ENCODE measurements at regions not wholly inside any gene's neighbourhood (a gene's known extent, or its start where the extent isn't known, plus 50 kb on each side); places are given as distances from the start of the nearest gene placed in this dataset.
A peak's percentile ranks its signal among the peaks of the same experiment; 100 is the strongest.

- H3K4me1 Mint-ChIP-seq, result peaks cover 0 to 5% (median 0%) of the 10 kb centered on the region in 4 donors
Measured at GRCh38 chr6:14422061-14422460, 304.5 kb downstream of the CD83 start.

GRCh38 chr6:14422917-14423316 lies 305.3 kb downstream of the CD83 start:
- peaks cover 0 to 4% (median 0%) of the 10 kb centered on the region in 5 donors for H3K27me3 Mint-ChIP-seq
- no peak overlapping the region for H3K4me3 Mint-ChIP-seq
- POLR2A ChIA-PET, result no interaction called here
- H3K27ac Mint-ChIP-seq, result no peak overlapping the region
- ATAC-seq, result no peak
- peaks cover 0 to 7% (median 0%) of the 10 kb centered on the region in 4 donors for H3K4me1 Mint-ChIP-seq
- DNase-seq, result no peak
- H3K9me3 Mint-ChIP-seq, result peaks cover 0 to 3% (median 0%) of the 10 kb centered on the region in 9 donors
- peaks cover 0 to 3% (median 0%) of the 10 kb centered on the region in 3 donors for H3K36me3 Mint-ChIP-seq

More at GRCh38 chr6:14422061-14422460, 304.5 kb downstream of the CD83 start:
- Mint-ChIP-seq H3K4me3 (no peak overlapping the region), H3K9me3 (peaks cover 0 to 4% (median 0%) of the 10 kb centered on the region in 9 donors), H3K27ac (no peak overlapping the region), H3K27me3 (peaks cover 0 to 4% (median 0%) of the 10 kb centered on the region in 5 donors), H3K36me3 (peaks cover 0 to 3% (median 0%) of the 10 kb centered on the region in 3 donors)
- POLR2A ChIA-PET, result no interaction called here
- ATAC-seq (no peak), DNase-seq (no peak)

- ATAC-seq (no peak), DNase-seq (no peak)
- no peak overlapping the region for H3K27ac Mint-ChIP-seq
- peaks cover 0 to 11% (median 0%) of the 10 kb centered on the region in 4 donors for H3K4me1 Mint-ChIP-seq
- POLR2A ChIA-PET, result no interaction called here
- H3K36me3 Mint-ChIP-seq, result peaks cover 0 to 3% (median 0%) of the 10 kb centered on the region in 3 donors
- H3K4me3 Mint-ChIP-seq, result no peak overlapping the region
- H3K27me3 Mint-ChIP-seq, result peaks cover 0 to 4% (median 0%) of the 10 kb centered on the region in 5 donors
- no peaks in the 10 kb centered on the region for H3K9me3 Mint-ChIP-seq
Measured at GRCh38 chr6:14423330-14423729, 305.8 kb downstream of the CD83 start.

- Mint-ChIP-seq H3K4me1 (peaks cover 0 to 11% (median 0%) of the 10 kb centered on the region in 4 donors), H3K36me3 (peaks cover 0 to 3% (median 0%) of the 10 kb centered on the region in 3 donors), H3K27me3 (peaks cover 0 to 4% (median 0%) of the 10 kb centered on the region in 5 donors), H3K4me3 (no peak overlapping the region), H3K9me3 (no peaks in the 10 kb centered on the region), H3K27ac (no peak overlapping the region)
- DNase-seq, result no peak
- POLR2A ChIA-PET, result no interaction called here
- no peak for ATAC-seq
Measured at GRCh38 chr6:14423955-14424354, 306.4 kb downstream of the CD83 start.

- Mint-ChIP-seq H3K36me3 (peaks cover 0 to 3% (median 0%) of the 10 kb centered on the region in 3 donors), H3K4me1 (peaks cover 0 to 11% (median 0%) of the 10 kb centered on the region in 4 donors), H3K27ac (no peak overlapping the region), H3K4me3 (no peak overlapping the region), H3K9me3 (no peaks in the 10 kb centered on the region), H3K27me3 (peaks cover 0 to 4% (median 0%) of the 10 kb centered on the region in 5 donors)
- ATAC-seq, result no peak
- POLR2A ChIA-PET, result interaction anchor here (0.7 kb wide), 1 partner anchor 91 kb away, joined by 3 read pairs; no protein-coding TSS in a partner anchor
- DNase-seq, result no peak
Measured at GRCh38 chr6:14425805-14426204, 308.2 kb downstream of the CD83 start.

GRCh38 chr6:14426281-14426680 lies 308.7 kb downstream of the CD83 start:
- Mint-ChIP-seq H3K9me3 (no peaks in the 10 kb centered on the region), H3K4me1 (peaks cover 0 to 11% (median 0%) of the 10 kb centered on the region in 4 donors), H3K27me3 (peaks cover 0 to 4% (median 0%) of the 10 kb centered on the region in 5 donors), H3K36me3 (peaks cover 0 to 3% (median 0%) of the 10 kb centered on the region in 3 donors), H3K27ac (no peak overlapping the region), H3K4me3 (no peak overlapping the region)
- ATAC-seq (no peak), DNase-seq (no peak)
- POLR2A ChIA-PET, result interaction anchor here (0.7 kb wide), 1 partner anchor 91 kb away, joined by 3 read pairs; no protein-coding TSS in a partner anchor

GRCh38 chr6:14428269-14428668 lies 310.7 kb downstream of the CD83 start:
- Mint-ChIP-seq H3K36me3 (no peaks in the 10 kb centered on the region), H3K4me3 (no peak overlapping the region), H3K4me1 (peaks cover 0 to 6% (median 0%) of the 10 kb centered on the region in 4 donors), H3K9me3 (no peaks in the 10 kb centered on the region), H3K27me3 (no peaks in the 10 kb centered on the region), H3K27ac (no peak overlapping the region)
- ATAC-seq (no peak), DNase-seq (no peak)
- POLR2A ChIA-PET, result no interaction called here

- ATAC-seq (no peak), DNase-seq (no peak)
- Mint-ChIP-seq H3K27me3 (no peaks in the 10 kb centered on the region), H3K9me3 (no peaks in the 10 kb centered on the region), H3K4me3 (no peak overlapping the region), H3K4me1 (peaks cover 0 to 6% (median 0%) of the 10 kb centered on the region in 4 donors), H3K36me3 (no peaks in the 10 kb centered on the region), H3K27ac (no peak overlapping the region)
- POLR2A ChIA-PET, result no interaction called here
Measured at GRCh38 chr6:14429396-14429795, 311.8 kb downstream of the CD83 start.

- Mint-ChIP-seq H3K4me1 (peaks cover 0 to 6% (median 0%) of the 10 kb centered on the region in 4 donors), H3K27me3 (no peaks in the 10 kb centered on the region), H3K9me3 (no peaks in the 10 kb centered on the region), H3K27ac (no peak overlapping the region), H3K36me3 (no peaks in the 10 kb centered on the region), H3K4me3 (no peak overlapping the region)
- POLR2A ChIA-PET, result no interaction called here
- DNase-seq (no peak), ATAC-seq (no peak)
Measured at GRCh38 chr6:14430218-14430617, 312.6 kb downstream of the CD83 start.

GRCh38 chr6:14431385-14432330 lies 314.1 kb downstream of the CD83 start:
- POLR2A ChIA-PET, result no interaction called here
- H3K4me3 Mint-ChIP-seq, result no peak overlapping the region

GRCh38 chr6:14434916-14435690 lies 317.5 kb downstream of the CD83 start:
- no peak for ATAC-seq
- no peaks in the 10 kb centered on the region for H3K36me3 Mint-ChIP-seq
- no peak for DNase-seq
- H3K4me3 Mint-ChIP-seq, result peak overlapping the region in 1 of 10 donors; percentile 13
- H3K27ac Mint-ChIP-seq, result no peak overlapping the region
- no peaks in the 10 kb centered on the region for H3K9me3 Mint-ChIP-seq
- POLR2A ChIA-PET, result no interaction called here
- no peaks in the 10 kb centered on the region for H3K4me1 Mint-ChIP-seq
- no peaks in the 10 kb centered on the region for H3K27me3 Mint-ChIP-seq

More at GRCh38 chr6:14431385-14432330, 314.1 kb downstream of the CD83 start:
- H3K27ac Mint-ChIP-seq, result no peak overlapping the region
- peaks cover 0 to 6% (median 0%) of the 10 kb centered on the region in 4 donors for H3K4me1 Mint-ChIP-seq
- DNase-seq (no peak), ATAC-seq (no peak)
- H3K27me3 Mint-ChIP-seq, result no peaks in the 10 kb centered on the region
- H3K36me3 Mint-ChIP-seq, result no peaks in the 10 kb centered on the region
- H3K9me3 Mint-ChIP-seq, result no peaks in the 10 kb centered on the region

GRCh38 chr6:14436592-14437132 lies 319.1 kb downstream of the CD83 start:
- Mint-ChIP-seq H3K27me3 (no peaks in the 10 kb centered on the region), H3K4me1 (no peaks in the 10 kb centered on the region), H3K9me3 (no peaks in the 10 kb centered on the region), H3K4me3 (no peak overlapping the region), H3K27ac (peak overlapping the region in 1 of 10 donors; percentile 17), H3K36me3 (no peaks in the 10 kb centered on the region)
- DNase-seq (no peak), ATAC-seq (no peak)
- POLR2A ChIA-PET, result interaction anchor here (0.5 to 0.6 kb wide), 2 partner anchors 16 to 17 kb away, joined by 3 to 4 read pairs; no protein-coding TSS in a partner anchor

Data from naive thymus-derived CD8-positive, alpha-beta T cell (primary cell).